ENCODE measurements at regions not wholly inside any gene's neighbourhood (a gene's known extent, or its start where the extent isn't known, plus 50 kb on each side); places are given as distances from the start of the nearest gene placed in this dataset.

DNA sequence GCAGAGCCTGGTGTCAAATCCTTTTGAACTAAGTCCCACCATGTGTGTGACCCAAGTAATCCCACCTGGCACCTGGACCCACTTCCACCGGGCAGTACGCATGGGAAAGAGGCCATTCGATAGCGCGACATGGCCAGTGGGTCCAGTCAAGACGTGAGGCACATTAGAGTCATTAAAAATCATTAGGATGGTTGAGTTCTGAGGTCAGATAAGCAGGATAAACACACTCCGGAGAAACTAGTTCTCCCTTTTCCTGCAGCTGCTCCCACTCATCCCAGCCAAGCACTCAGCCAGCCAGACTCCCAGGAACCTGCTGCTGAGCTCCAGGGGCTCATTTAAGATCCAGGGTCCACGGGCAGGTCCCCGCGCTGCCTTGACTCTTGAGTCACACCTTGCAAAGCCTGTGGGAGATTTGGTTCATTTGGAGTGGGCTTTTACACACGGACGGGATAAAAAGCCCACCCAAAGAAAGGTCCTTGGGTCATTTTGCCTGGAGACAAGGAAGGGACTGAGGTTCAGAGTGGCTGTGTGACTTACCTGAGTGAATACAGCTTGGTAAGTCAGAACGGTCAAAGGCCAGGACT lies 313.9 kb downstream of the BCL11B start:
- TF ChIP-seq NFIC (IDR thresholded peaks at IDR 0.05; ENCODE audit: borderline replicate concordance) (no peak), RCOR1 (IDR thresholded peaks at IDR 0.05; ENCODE audit: low read length) (no peak), POLR2AphosphoS5 (IDR thresholded peaks at IDR 0.05; ENCODE audit: low read depth, low read length) (no peak)
- TF ChIP-seq, protein P1, sequence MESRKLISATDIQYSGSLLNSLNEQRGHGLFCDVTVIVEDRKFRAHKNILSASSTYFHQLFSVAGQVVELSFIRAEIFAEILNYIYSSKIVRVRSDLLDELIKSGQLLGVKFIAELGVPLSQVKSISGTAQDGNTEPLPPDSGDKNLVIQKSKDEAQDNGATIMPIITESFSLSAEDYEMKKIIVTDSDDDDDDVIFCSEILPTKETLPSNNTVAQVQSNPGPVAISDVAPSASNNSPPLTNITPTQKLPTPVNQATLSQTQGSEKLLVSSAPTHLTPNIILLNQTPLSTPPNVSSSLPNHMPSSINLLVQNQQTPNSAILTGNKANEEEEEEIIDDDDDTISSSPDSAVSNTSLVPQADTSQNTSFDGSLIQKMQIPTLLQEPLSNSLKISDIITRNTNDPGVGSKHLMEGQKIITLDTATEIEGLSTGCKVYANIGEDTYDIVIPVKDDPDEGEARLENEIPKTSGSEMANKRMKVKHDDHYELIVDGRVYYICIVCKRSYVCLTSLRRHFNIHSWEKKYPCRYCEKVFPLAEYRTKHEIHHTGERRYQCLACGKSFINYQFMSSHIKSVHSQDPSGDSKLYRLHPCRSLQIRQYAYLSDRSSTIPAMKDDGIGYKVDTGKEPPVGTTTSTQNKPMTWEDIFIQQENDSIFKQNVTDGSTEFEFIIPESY (IDR thresholded peaks at IDR 0.05; ENCODE audit: borderline replicate concordance, low read depth): no peak
- TF ChIP-seq, protein P2, sequence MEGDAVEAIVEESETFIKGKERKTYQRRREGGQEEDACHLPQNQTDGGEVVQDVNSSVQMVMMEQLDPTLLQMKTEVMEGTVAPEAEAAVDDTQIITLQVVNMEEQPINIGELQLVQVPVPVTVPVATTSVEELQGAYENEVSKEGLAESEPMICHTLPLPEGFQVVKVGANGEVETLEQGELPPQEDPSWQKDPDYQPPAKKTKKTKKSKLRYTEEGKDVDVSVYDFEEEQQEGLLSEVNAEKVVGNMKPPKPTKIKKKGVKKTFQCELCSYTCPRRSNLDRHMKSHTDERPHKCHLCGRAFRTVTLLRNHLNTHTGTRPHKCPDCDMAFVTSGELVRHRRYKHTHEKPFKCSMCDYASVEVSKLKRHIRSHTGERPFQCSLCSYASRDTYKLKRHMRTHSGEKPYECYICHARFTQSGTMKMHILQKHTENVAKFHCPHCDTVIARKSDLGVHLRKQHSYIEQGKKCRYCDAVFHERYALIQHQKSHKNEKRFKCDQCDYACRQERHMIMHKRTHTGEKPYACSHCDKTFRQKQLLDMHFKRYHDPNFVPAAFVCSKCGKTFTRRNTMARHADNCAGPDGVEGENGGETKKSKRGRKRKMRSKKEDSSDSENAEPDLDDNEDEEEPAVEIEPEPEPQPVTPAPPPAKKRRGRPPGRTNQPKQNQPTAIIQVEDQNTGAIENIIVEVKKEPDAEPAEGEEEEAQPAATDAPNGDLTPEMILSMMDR (IDR thresholded peaks at IDR 0.05): no peak

Measured in SK-N-SH (cell line).